PC-9 (cell line): ENCODE measurements at regions not wholly inside any gene's neighbourhood (a gene's known extent, or its start where the extent isn't known, plus 50 kb on each side); places are given as distances from the start of the nearest gene placed in this dataset.

Source experiments
- BruUV-seq: library from RNA; stranded (reverse); fragments of 400-500 nt; replicated peaks from 2 replicates; lab custom pipeline; 2021; lab: Mats Ljungman, UMichigan
- CTCF ChIA-PET: fragments of 300-600 bp; sonication (Branson Sonifier 250); formaldehyde crosslinking; loops from one replicate; lab custom pipeline; 2022; ENCODE audit warnings: antibody characterized with exemption; lab: Charles Lee
- POLR2A ChIA-PET: fragments of 300-600 bp; sonication (Branson Sonifier 250); formaldehyde crosslinking; loops from one replicate; lab custom pipeline; 2022; ENCODE audit warnings: antibody characterized with exemption; ENCODE audit not compliant: unreplicated experiment; lab: Charles Lee
- DNase-seq, 2 experiments: peaks; one replicate each; pipeline versions ENCODE4 v3.0.0 to v3.0.0-alpha.2; 2015 to 2022; ENCODE audit warnings: mixed read lengths in 1 of 2
- H2AFZ ChIP-seq: fragments of 200-600 bp; sonication (generic); 2 replicates; pipeline ENCODE4 v1.8.1; 2017; ENCODE audit warnings: antibody characterized with exemption
- H3F3A ChIP-seq: fragments of 200-600 bp; sonication (generic); 2 replicates; pipeline ENCODE4 v1.8.1; 2017; ENCODE audit warnings: antibody characterized with exemption, mild to moderate bottlenecking, low read depth; ENCODE audit not compliant: insufficient read depth
- H3K27ac ChIP-seq: fragments of 200-600 bp; sonication (generic); 2 replicates; pipeline ENCODE4 v1.6.1; 2016; ENCODE audit warnings: mixed run types
- H3K27me3 ChIP-seq: fragments of 200-600 bp; sonication (generic); 2 replicates; pipeline ENCODE4 v1.6.1; 2016; ENCODE audit warnings: low read depth, mixed run types; ENCODE audit not compliant: insufficient read depth
- H3K36me3 ChIP-seq: fragments of 200-600 bp; sonication (generic); 2 replicates; pipeline ENCODE4 v1.6.1; 2016; ENCODE audit warnings: low read depth, mixed run types
- H3K4me1 ChIP-seq: fragments of 200-600 bp; sonication (generic); replicated peaks from 2 replicates; pipeline ENCODE4 v1.6.1; 2016; ENCODE audit warnings: mixed run types; ENCODE audit not compliant: insufficient read depth
- H3K4me2 ChIP-seq: fragments of 200-600 bp; sonication (generic); 2 replicates; pipeline ENCODE4 v1.6.1; 2017; ENCODE audit warnings: mixed run types
- H3K4me3 ChIP-seq: fragments of 200-600 bp; sonication (generic); 2 replicates; pipeline ENCODE4 v1.6.1; 2016; ENCODE audit warnings: mixed run types
- H3K79me2 ChIP-seq: fragments of 200-600 bp; sonication (generic); 2 replicates; pipeline ENCODE4 v1.6.1; 2017; ENCODE audit warnings: low read depth, mixed run types
- H3K9me2 ChIP-seq: fragments of 200-600 bp; sonication (generic); 2 replicates; pipeline ENCODE4 v1.8.1; 2017; ENCODE audit warnings: mild to moderate bottlenecking; ENCODE audit not compliant: insufficient read depth
- H3K9me3 ChIP-seq: fragments of 200-600 bp; sonication (generic); 2 replicates; pipeline ENCODE4 v1.8.1; 2016; ENCODE audit warnings: low read depth; ENCODE audit not compliant: insufficient read depth
- H4K20me1 ChIP-seq: fragments of 200-600 bp; sonication (generic); 2 replicates; pipeline ENCODE4 v1.8.1; 2017; ENCODE audit not compliant: insufficient read depth
- EZH2 ChIP-seq: fragments of 200-600 bp; sonication (generic); IDR thresholded peaks from 2 replicates; pipeline ENCODE4 v1.8.0; 2017; ENCODE audit warnings: antibody characterized with exemption, low read depth
- intact Hi-C: fragments of 100-400 bp; cut with micrococcal nuclease; formaldehyde crosslinking; loops from one replicate; pipeline ENCODE4 v1.10.0; 2022; ENCODE audit not compliant: unreplicated experiment
- TF ChIP-seq, protein P1 (sequence below): fragments of 200-600 bp; sonication (generic); conservative IDR thresholded peaks from 2 replicates; pipeline ENCODE4 v1.6.1; 2017; ENCODE audit warnings: mixed run types, antibody characterized with exemption, mild to moderate bottlenecking, moderate library complexity

DNA sequence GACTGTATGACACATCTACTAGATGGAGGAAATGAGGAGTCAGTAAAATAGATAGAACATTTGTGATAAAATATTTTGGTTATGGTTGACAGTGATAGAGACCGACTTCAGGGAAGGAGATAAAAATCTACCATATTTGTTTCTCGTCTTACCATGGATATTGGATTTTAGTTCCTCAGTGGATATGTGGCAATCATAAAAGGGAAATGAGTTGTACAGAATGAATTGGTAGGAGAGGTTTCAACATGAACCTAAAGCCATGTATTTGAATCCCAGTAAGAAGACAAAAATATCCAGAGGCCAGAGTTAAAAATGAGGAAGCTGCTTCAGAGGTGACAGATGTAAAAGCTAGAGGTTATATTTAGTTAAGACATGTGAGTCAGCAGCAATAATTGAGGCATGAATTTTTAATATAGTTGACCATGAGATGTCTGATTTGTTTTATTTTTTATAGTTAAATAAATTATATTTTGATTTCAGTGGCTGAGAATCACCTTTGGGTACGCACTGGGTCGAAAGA, 480.4 kb upstream of the TUSC1 start:
- DNase-seq, result no peak
- Histone ChIP-seq H3K4me2 (no peak overlapping the region), H3K36me3 (no peaks in the 10 kb centered on the region), H3K4me1 (no peaks in the 10 kb centered on the region), H3K9me2 (no peaks in the 10 kb centered on the region), H4K20me1 (no peaks in the 10 kb centered on the region), H3F3A (no peaks in the 10 kb centered on the region), H3K27me3 (no peaks in the 10 kb centered on the region), H2AFZ (no peak overlapping the region), H3K9me3 (no peaks in the 10 kb centered on the region), H3K27ac (no peak overlapping the region), H3K79me2 (no peaks in the 10 kb centered on the region), H3K4me3 (no peak overlapping the region)
- ChIA-PET CTCF (no interaction called here), POLR2A (no interaction called here)
- no TSS peak for BruUV-seq
- TF ChIP-seq EZH2, result no peak
- TF ChIP-seq, protein P1, sequence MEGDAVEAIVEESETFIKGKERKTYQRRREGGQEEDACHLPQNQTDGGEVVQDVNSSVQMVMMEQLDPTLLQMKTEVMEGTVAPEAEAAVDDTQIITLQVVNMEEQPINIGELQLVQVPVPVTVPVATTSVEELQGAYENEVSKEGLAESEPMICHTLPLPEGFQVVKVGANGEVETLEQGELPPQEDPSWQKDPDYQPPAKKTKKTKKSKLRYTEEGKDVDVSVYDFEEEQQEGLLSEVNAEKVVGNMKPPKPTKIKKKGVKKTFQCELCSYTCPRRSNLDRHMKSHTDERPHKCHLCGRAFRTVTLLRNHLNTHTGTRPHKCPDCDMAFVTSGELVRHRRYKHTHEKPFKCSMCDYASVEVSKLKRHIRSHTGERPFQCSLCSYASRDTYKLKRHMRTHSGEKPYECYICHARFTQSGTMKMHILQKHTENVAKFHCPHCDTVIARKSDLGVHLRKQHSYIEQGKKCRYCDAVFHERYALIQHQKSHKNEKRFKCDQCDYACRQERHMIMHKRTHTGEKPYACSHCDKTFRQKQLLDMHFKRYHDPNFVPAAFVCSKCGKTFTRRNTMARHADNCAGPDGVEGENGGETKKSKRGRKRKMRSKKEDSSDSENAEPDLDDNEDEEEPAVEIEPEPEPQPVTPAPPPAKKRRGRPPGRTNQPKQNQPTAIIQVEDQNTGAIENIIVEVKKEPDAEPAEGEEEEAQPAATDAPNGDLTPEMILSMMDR, result no peak
- intact Hi-C loops, result no loop called here

DNA sequence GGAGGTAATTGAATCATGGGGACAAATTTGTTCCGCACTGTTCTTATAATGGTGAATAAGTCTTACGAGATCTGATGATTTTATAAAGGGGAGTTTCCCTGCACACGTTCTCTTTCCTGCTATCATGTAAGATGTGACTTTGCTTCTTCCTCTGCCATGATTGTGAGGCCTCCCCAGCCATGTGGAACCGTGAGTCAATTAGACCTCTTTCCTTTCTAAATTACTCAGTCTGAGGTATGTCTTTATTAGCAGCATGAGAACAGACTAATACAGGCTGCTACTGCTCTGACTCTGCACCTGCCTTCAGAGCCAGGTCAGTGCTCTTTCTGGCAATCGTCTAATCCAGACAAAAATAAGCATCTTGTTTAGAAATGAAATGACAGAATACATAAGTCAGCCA, 479.2 kb upstream of the TUSC1 start:
- H3K27ac ChIP-seq, result no peak overlapping the region
- no peak for DNase-seq
- H3K36me3 ChIP-seq, result no peaks in the 10 kb centered on the region
- H3K4me3 ChIP-seq, result no peak overlapping the region
- no peaks in the 10 kb centered on the region for H3K4me1 ChIP-seq
- CTCF ChIA-PET, result no interaction called here
- H2AFZ ChIP-seq, result no peak overlapping the region
- no peaks in the 10 kb centered on the region for H3K9me3 ChIP-seq
- H3K27me3 ChIP-seq, result no peaks in the 10 kb centered on the region
- H3F3A ChIP-seq, result no peaks in the 10 kb centered on the region
- no peaks in the 10 kb centered on the region for H3K79me2 ChIP-seq
- no TSS peak for BruUV-seq
- H3K4me2 ChIP-seq, result no peak overlapping the region
- POLR2A ChIA-PET, result no interaction called here
- H4K20me1 ChIP-seq, result no peaks in the 10 kb centered on the region
- intact Hi-C loops, result no loop called here
- TF ChIP-seq, protein P1, result no peak
- TF ChIP-seq EZH2, result no peak
- no peaks in the 10 kb centered on the region for H3K9me2 ChIP-seq

DNA sequence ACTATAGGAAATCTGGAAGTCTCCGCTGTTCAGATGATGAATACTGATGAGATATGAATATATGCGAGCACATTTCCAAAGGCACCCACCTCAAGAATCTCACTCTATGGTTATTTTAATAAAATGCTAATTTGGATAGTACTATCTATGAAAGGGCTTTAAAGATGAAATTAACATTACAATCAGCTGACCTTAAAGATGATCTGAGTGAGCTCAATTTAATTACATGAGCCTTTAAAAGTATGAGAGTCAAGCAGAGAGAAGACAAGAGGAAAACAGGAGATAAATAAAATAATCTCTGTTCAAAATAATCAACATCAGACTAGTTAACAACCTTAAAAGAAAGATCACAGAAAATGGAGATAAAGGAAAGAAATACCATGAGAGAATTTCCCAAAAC, 474.1 kb upstream of the TUSC1 start:
- Histone ChIP-seq H3K79me2 (no peaks in the 10 kb centered on the region), H3K36me3 (no peaks in the 10 kb centered on the region), H3K9me3 (no peaks in the 10 kb centered on the region), H4K20me1 (no peaks in the 10 kb centered on the region), H3K9me2 (no peaks in the 10 kb centered on the region), H3K4me1 (no peaks in the 10 kb centered on the region), H3K4me2 (no peak overlapping the region), H3K4me3 (no peak overlapping the region), H2AFZ (no peak overlapping the region), H3K27ac (no peak overlapping the region), H3F3A (no peaks in the 10 kb centered on the region), H3K27me3 (no peaks in the 10 kb centered on the region)
- POLR2A ChIA-PET, result no interaction called here
- TF ChIP-seq EZH2, result no peak
- TF ChIP-seq, protein P1, result no peak
- intact Hi-C loops, result no loop called here
- CTCF ChIA-PET, result no interaction called here
- no peak for DNase-seq
- BruUV-seq, result no TSS peak
